ENCODE measurements at regions not wholly inside any gene's neighbourhood (a gene's known extent, or its start where the extent isn't known, plus 50 kb on each side); places are given as distances from the start of the nearest gene placed in this dataset.

- H3K27me3 ChIP-seq (ENCODE audit: control insufficient read depth, low read length): no peaks in the 10 kb centered on the region
- H3F3A ChIP-seq (ENCODE audit: control insufficient read depth, insufficient read depth): no peaks in the 10 kb centered on the region
- H3K4me1 ChIP-seq (ENCODE audit: control insufficient read depth, low read length): no peaks in the 10 kb centered on the region
- H3K4me2 ChIP-seq (ENCODE audit: low read length): no peak overlapping the region
- H3K79me2 ChIP-seq (ENCODE audit: control insufficient read depth, low read length): no peaks in the 10 kb centered on the region
- H4K20me1 ChIP-seq (ENCODE audit: control insufficient read depth, insufficient read depth, low read depth, low read length): no peaks in the 10 kb centered on the region
- TF ChIP-seq EZH2phosphoT487 (IDR thresholded peaks at IDR 0.05; ENCODE audit: borderline replicate concordance, low read length) (no peak), CTCF (IDR thresholded peaks at IDR 0.05; ENCODE audit: low read depth, low read length, poor library complexity, severe bottlenecking) (no peak)
- H3K9me2 ChIP-seq (replicated peaks; ENCODE audit: control insufficient read depth, low read length): no peaks in the 10 kb centered on the region
- H3K4me3 ChIP-seq (ENCODE audit: low read length): no peak overlapping the region
- H3K9me3 ChIP-seq (ENCODE audit: control insufficient read depth, insufficient read depth, low read length): no peaks in the 10 kb centered on the region
- no peaks in the 10 kb centered on the region for H3K36me3 ChIP-seq (ENCODE audit: control insufficient read depth, low read length)
- H3K27ac ChIP-seq (ENCODE audit: low read depth, low read length): no peak overlapping the region
Observed at GRCh38 chr9:31604531-31604930, 779.9 kb upstream of the ACO1 start.

- Histone ChIP-seq H3K36me3 (ENCODE audit: control insufficient read depth, low read length) (no peaks in the 10 kb centered on the region), H3K27ac (ENCODE audit: low read depth, low read length) (no peak overlapping the region)
Observed at GRCh38 chr9:31605164-31605563, 779.3 kb upstream of the ACO1 start.

GRCh38 chr9:31606678-31607077 lies 777.8 kb upstream of the ACO1 start:
- no peak overlapping the region for H3K4me2 ChIP-seq (ENCODE audit: low read length)
- H3K27me3 ChIP-seq (ENCODE audit: control insufficient read depth, low read length): no peaks in the 10 kb centered on the region
- no peak for TF ChIP-seq EZH2phosphoT487 (IDR thresholded peaks at IDR 0.05; ENCODE audit: borderline replicate concordance, low read length)
- TF ChIP-seq CTCF (IDR thresholded peaks at IDR 0.05; ENCODE audit: low read depth, low read length, poor library complexity, severe bottlenecking): no peak
- H3K79me2 ChIP-seq (ENCODE audit: control insufficient read depth, low read length): no peaks in the 10 kb centered on the region
- H3K36me3 ChIP-seq (ENCODE audit: control insufficient read depth, low read length): no peaks in the 10 kb centered on the region
- no peaks in the 10 kb centered on the region for H3K9me3 ChIP-seq (ENCODE audit: control insufficient read depth, insufficient read depth, low read length)
- no peaks in the 10 kb centered on the region for H3F3A ChIP-seq (ENCODE audit: control insufficient read depth, insufficient read depth)
- H4K20me1 ChIP-seq (ENCODE audit: control insufficient read depth, insufficient read depth, low read depth, low read length): no peaks in the 10 kb centered on the region
- H3K4me3 ChIP-seq (ENCODE audit: low read length): no peak overlapping the region
- H3K4me1 ChIP-seq (ENCODE audit: control insufficient read depth, low read length): no peaks in the 10 kb centered on the region
- no peak overlapping the region for H3K27ac ChIP-seq (ENCODE audit: low read depth, low read length)
- no peaks in the 10 kb centered on the region for H3K9me2 ChIP-seq (replicated peaks; ENCODE audit: control insufficient read depth, low read length)

More at GRCh38 chr9:31605164-31605563, 779.3 kb upstream of the ACO1 start:
- no peaks in the 10 kb centered on the region for H3K9me3 ChIP-seq (ENCODE audit: control insufficient read depth, insufficient read depth, low read length)
- H3K4me3 ChIP-seq (ENCODE audit: low read length): no peak overlapping the region
- no peaks in the 10 kb centered on the region for H3K79me2 ChIP-seq (ENCODE audit: control insufficient read depth, low read length)
- H4K20me1 ChIP-seq (ENCODE audit: control insufficient read depth, insufficient read depth, low read depth, low read length): no peaks in the 10 kb centered on the region
- no peak for TF ChIP-seq CTCF (IDR thresholded peaks at IDR 0.05; ENCODE audit: low read depth, low read length, poor library complexity, severe bottlenecking)
- no peak overlapping the region for H3K4me2 ChIP-seq (ENCODE audit: low read length)
- no peaks in the 10 kb centered on the region for H3K4me1 ChIP-seq (ENCODE audit: control insufficient read depth, low read length)
- no peaks in the 10 kb centered on the region for H3K27me3 ChIP-seq (ENCODE audit: control insufficient read depth, low read length)
- no peaks in the 10 kb centered on the region for H3F3A ChIP-seq (ENCODE audit: control insufficient read depth, insufficient read depth)
- H3K9me2 ChIP-seq (replicated peaks; ENCODE audit: control insufficient read depth, low read length): no peaks in the 10 kb centered on the region

DNA sequence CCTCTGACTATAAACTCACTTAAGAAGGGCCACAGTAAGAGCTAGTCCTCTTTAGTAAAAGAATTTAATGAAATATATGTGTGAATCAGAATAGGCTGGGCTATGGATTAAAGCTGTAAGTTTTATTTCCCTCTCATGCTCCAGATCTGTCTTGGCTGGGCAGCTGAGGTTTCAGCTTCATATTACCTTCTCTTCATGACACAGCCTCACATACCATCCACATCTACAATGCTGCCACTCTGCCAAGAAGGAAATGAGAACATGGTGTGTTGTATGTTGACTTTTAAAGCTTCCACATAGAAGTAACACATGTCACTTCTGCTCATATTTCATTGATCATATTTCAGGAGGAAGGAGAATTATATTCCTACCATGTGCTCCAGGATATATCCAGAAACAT lies 776.0 kb upstream of the ACO1 start:
- H3K4me1 ChIP-seq (ENCODE audit: control insufficient read depth, low read length): no peaks in the 10 kb centered on the region
- H3K9me3 ChIP-seq (ENCODE audit: control insufficient read depth, insufficient read depth, low read length): no peaks in the 10 kb centered on the region
- no peaks in the 10 kb centered on the region for H3K79me2 ChIP-seq (ENCODE audit: control insufficient read depth, low read length)
- no peak overlapping the region for H3K27ac ChIP-seq (ENCODE audit: low read depth, low read length)
- H3K9me2 ChIP-seq (replicated peaks; ENCODE audit: control insufficient read depth, low read length): no peaks in the 10 kb centered on the region
- H4K20me1 ChIP-seq (ENCODE audit: control insufficient read depth, insufficient read depth, low read depth, low read length): no peaks in the 10 kb centered on the region
- H3F3A ChIP-seq (ENCODE audit: control insufficient read depth, insufficient read depth): no peaks in the 10 kb centered on the region
- no peaks in the 10 kb centered on the region for H3K27me3 ChIP-seq (ENCODE audit: control insufficient read depth, low read length)
- TF ChIP-seq EZH2phosphoT487 (IDR thresholded peaks at IDR 0.05; ENCODE audit: borderline replicate concordance, low read length): no peak
- TF ChIP-seq CTCF (IDR thresholded peaks at IDR 0.05; ENCODE audit: low read depth, low read length, poor library complexity, severe bottlenecking): no peak
- no peak overlapping the region for H3K4me3 ChIP-seq (ENCODE audit: low read length)
- no peaks in the 10 kb centered on the region for H3K36me3 ChIP-seq (ENCODE audit: control insufficient read depth, low read length)
- H3K4me2 ChIP-seq (ENCODE audit: low read length): no peak overlapping the region

Data from DOHH2 (cell line).